ENCODE measurements at regions not wholly inside any gene's neighbourhood (a gene's known extent, or its start where the extent isn't known, plus 50 kb on each side); places are given as distances from the start of the nearest gene placed in this dataset.

- Histone ChIP-seq H3K4me3 (no peak overlapping the region), H3K9me3 (replicated peaks; ENCODE audit: control insufficient read depth, insufficient read depth, low read length) (no peaks in the 10 kb centered on the region), H2AFZ (ENCODE audit: control insufficient read depth, low read depth, low read length) (no peak overlapping the region), H4K20me1 (ENCODE audit: control insufficient read depth, insufficient read depth) (no peaks in the 10 kb centered on the region), H3K27me3 (replicated peaks in 1 of 2; ENCODE audit: control insufficient read depth in 2 of 2, insufficient read depth in 2 of 2, low read length in 1 of 2) (no peaks in the 10 kb centered on the region), H3K79me2 (ENCODE audit: control insufficient read depth, insufficient read depth, low read length) (no peaks in the 10 kb centered on the region), H3K27ac (ENCODE audit: control insufficient read depth, insufficient read depth) (no peak overlapping the region), H3K36me3 (ENCODE audit: control insufficient read depth in 2 of 2, insufficient read depth in 2 of 2, low read length in 1 of 2) (no peaks in the 10 kb centered on the region), H3K9ac (ENCODE audit: control insufficient read depth, insufficient read depth, low read length) (no peak overlapping the region), H3K4me1 (ENCODE audit: control insufficient read depth, insufficient read depth, low read length) (no peaks in the 10 kb centered on the region), H3K4me2 (ENCODE audit: control insufficient read depth, insufficient read depth) (no peak overlapping the region)
- BruUV-seq (replicated peaks): no TSS peak
- ChIA-PET POLR2A (no interaction called here), CTCF (no interaction called here), SMC1A (ENCODE audit: uncharacterized antibody, unreplicated experiment) (no interaction called here), RAD21 (ENCODE audit: unreplicated experiment) (no interaction called here)
- 22% methylated on average over 4 of the region's 4 CpGs for WGBS (ENCODE audit: insufficient coverage, insufficient replicate concordance, low lambda C conversion rate, missing lambda C conversion rate)
- no peak for DNase-seq (ENCODE audit: low read depth, low spot score)
- ATAC-seq: no peak
- intact Hi-C loops (cut with micrococcal nuclease; ENCODE audit: unreplicated experiment): no loop called here
- FAIRE-seq: no peak
- TF ChIP-seq RELB (IDR thresholded peaks at IDR 0.05; ENCODE audit: low read depth): no peak
- TF ChIP-seq NFXL1 (IDR thresholded peaks at IDR 0.05; ENCODE audit: borderline replicate concordance): no peak
- TF ChIP-seq RFX5 (IDR thresholded peaks at IDR 0.05; ENCODE audit: low read depth, low read length): no peak
- TF ChIP-seq EZH2 (IDR thresholded peaks at IDR 0.05; ENCODE audit: borderline replicate concordance, control insufficient read depth, low read depth, low read length): no peak
- no peak for TF ChIP-seq SIX5 (IDR thresholded peaks at IDR 0.05; ENCODE audit: low read depth, low read length, severe bottlenecking)
- TF ChIP-seq, protein P1, sequence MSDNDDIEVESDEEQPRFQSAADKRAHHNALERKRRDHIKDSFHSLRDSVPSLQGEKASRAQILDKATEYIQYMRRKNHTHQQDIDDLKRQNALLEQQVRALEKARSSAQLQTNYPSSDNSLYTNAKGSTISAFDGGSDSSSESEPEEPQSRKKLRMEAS (IDR thresholded peaks at IDR 0.05; ENCODE audit: low read depth, low read length): no peak
- TF ChIP-seq NFIC (IDR thresholded peaks at IDR 0.05; ENCODE audit: low read depth, low read length): no peak
- no peak for TF ChIP-seq MEF2A (IDR thresholded peaks at IDR 0.05; ENCODE audit: insufficient read depth, low read depth, low read length)
- TF ChIP-seq EP300 (IDR thresholded peaks at IDR 0.05; ENCODE audit: borderline replicate concordance in 1 of 2, control insufficient read depth in 1 of 2, low read depth in 2 of 2, low read length in 2 of 2): no peak
- no peak for TF ChIP-seq FOXM1 (IDR thresholded peaks at IDR 0.05; ENCODE audit: low read depth, low read length)
- TF ChIP-seq, protein P2, sequence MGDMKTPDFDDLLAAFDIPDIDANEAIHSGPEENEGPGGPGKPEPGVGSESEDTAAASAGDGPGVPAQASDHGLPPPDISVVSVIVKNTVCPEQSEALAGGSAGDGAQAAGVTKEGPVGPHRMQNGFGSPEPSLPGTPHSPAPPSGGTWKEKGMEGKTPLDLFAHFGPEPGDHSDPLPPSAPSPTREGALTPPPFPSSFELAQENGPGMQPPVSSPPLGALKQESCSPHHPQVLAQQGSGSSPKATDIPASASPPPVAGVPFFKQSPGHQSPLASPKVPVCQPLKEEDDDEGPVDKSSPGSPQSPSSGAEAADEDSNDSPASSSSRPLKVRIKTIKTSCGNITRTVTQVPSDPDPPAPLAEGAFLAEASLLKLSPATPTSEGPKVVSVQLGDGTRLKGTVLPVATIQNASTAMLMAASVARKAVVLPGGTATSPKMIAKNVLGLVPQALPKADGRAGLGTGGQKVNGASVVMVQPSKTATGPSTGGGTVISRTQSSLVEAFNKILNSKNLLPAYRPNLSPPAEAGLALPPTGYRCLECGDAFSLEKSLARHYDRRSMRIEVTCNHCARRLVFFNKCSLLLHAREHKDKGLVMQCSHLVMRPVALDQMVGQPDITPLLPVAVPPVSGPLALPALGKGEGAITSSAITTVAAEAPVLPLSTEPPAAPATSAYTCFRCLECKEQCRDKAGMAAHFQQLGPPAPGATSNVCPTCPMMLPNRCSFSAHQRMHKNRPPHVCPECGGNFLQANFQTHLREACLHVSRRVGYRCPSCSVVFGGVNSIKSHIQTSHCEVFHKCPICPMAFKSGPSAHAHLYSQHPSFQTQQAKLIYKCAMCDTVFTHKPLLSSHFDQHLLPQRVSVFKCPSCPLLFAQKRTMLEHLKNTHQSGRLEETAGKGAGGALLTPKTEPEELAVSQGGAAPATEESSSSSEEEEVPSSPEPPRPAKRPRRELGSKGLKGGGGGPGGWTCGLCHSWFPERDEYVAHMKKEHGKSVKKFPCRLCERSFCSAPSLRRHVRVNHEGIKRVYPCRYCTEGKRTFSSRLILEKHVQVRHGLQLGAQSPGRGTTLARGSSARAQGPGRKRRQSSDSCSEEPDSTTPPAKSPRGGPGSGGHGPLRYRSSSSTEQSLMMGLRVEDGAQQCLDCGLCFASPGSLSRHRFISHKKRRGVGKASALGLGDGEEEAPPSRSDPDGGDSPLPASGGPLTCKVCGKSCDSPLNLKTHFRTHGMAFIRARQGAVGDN (IDR thresholded peaks at IDR 0.05): no peak
- in situ Hi-C loops (cut with MboI): no loop called here
Measured at GRCh38 chr10:36117890-36118289, 475.8 kb upstream of the FZD8 start.
